ENCODE measurements at regions not wholly inside any gene's neighbourhood (a gene's known extent, or its start where the extent isn't known, plus 50 kb on each side); places are given as distances from the start of the nearest gene placed in this dataset.

DNA sequence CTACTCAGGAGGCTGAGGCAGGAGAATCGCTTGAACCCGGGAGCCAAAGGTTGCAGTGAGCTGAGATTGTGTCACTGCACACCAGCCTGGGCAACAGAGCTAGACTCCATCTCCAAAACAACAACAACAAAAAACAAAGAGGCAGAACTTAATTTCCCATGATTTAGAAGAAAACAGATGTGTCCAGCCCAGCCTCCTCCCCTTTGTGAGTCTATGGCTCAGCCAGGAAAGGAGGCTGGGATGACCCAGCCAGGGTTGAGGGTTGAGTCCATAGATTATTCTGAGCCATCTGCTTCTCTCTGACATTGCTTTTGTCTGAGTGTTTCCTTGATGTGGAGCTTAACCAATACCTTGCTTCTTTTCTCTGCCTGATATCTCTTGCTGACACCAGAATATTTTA lies 994.1 kb downstream of the TYW1 start:
- Histone ChIP-seq H3K9ac (ENCODE audit: low read length) (no peak overlapping the region), H3K36me3 (ENCODE audit: control insufficient read depth, low read depth, low read length) (no peaks in the 10 kb centered on the region), H3K27me3 (ENCODE audit: control insufficient read depth, insufficient read depth, low read length) (no peaks in the 10 kb centered on the region), H3K27ac (ENCODE audit: low read length) (no peak overlapping the region), H3K4me1 (ENCODE audit: control insufficient read depth, low read depth, low read length) (no peaks in the 10 kb centered on the region), H3K9me3 (ENCODE audit: control insufficient read depth, low read depth, low read length) (no peaks in the 10 kb centered on the region), H3K4me3 (ENCODE audit: low read length) (no peak overlapping the region)

DNA sequence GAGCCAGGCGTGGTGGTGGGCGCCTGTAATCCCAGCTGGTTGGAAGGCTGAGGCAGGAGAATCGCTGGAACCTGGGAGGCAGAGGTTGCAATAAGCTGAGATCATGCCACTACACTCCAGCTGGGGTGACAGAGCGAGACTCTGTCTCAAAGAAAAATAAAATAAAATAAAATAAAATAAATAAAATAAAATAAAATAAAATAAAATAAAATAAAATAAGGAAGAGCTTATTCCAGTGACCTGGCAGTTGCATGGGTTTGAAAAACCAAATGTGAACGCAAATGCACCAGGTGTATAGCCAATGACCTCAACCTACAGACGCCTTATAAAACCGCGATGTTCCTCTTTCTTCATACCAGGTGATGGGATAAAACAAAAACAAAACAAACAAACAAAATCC lies 995.7 kb downstream of the TYW1 start:
- no peaks in the 10 kb centered on the region for H3K36me3 ChIP-seq (ENCODE audit: control insufficient read depth, low read depth, low read length)
- no peaks in the 10 kb centered on the region for H3K27me3 ChIP-seq (ENCODE audit: control insufficient read depth, insufficient read depth, low read length)
- H3K4me3 ChIP-seq (ENCODE audit: low read length) = no peak overlapping the region
- H3K4me1 ChIP-seq (ENCODE audit: control insufficient read depth, low read depth, low read length) = no peaks in the 10 kb centered on the region
- H3K27ac ChIP-seq (ENCODE audit: low read length) = no peak overlapping the region
- H3K9me3 ChIP-seq (ENCODE audit: control insufficient read depth, low read depth, low read length) = no peaks in the 10 kb centered on the region
- no peak overlapping the region for H3K9ac ChIP-seq (ENCODE audit: low read length)

DNA sequence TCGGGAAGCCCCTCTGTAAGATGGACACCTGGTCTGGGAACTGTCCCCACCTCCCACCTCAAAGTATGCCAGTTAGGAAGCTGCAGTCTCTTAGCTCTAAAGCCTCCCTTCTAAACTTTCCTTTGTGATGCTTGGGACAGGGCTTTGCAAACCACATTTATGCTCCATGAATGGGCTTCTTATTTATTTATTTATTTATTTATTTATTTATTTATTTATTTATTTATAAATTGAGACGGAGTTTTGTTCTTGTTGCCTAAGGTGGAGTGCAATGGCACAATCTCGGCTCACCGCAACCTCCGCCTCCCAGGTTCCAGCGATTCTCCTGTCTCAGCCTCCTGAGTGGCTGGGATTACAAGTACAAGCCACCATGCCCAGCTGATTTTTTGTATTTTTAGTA lies 1009.4 kb downstream of the TYW1 start:
- H3K36me3 ChIP-seq (ENCODE audit: control insufficient read depth, low read depth, low read length) = no peaks in the 10 kb centered on the region
- no peak overlapping the region for H3K4me3 ChIP-seq (ENCODE audit: low read length)
- H3K27ac ChIP-seq (ENCODE audit: low read length) = no peak overlapping the region
- H3K4me1 ChIP-seq (ENCODE audit: control insufficient read depth, low read depth, low read length) = no peaks in the 10 kb centered on the region
- no peaks in the 10 kb centered on the region for H3K9me3 ChIP-seq (ENCODE audit: control insufficient read depth, low read depth, low read length)
- no peak overlapping the region for H3K9ac ChIP-seq (ENCODE audit: low read length)
- H3K27me3 ChIP-seq (ENCODE audit: control insufficient read depth, insufficient read depth, low read length) = no peaks in the 10 kb centered on the region

DNA sequence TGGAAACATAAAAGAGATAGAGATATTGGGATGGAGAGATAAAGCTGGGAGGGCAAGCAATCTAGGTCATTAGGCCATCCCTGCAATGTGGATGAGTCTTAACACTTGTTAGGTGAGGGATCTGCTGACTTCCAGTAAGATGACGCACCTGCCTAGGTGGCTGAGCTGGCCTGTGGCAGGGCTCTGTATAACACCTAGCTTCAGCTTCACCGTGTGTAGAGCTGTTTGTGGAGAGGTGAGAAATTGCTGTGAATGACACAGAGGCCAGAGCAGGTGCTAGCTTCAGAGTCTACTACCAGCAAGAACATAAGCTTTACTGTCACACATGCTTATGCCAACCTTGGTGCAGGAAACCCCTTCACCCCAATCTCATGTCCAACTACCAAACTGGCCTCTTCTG lies 1010.0 kb downstream of the TYW1 start:
- Histone ChIP-seq H3K9me3 (ENCODE audit: control insufficient read depth, low read depth, low read length) (no peaks in the 10 kb centered on the region), H3K27ac (ENCODE audit: low read length) (no peak overlapping the region), H3K4me3 (ENCODE audit: low read length) (no peak overlapping the region), H3K27me3 (ENCODE audit: control insufficient read depth, insufficient read depth, low read length) (no peaks in the 10 kb centered on the region), H3K4me1 (ENCODE audit: control insufficient read depth, low read depth, low read length) (no peaks in the 10 kb centered on the region), H3K36me3 (ENCODE audit: control insufficient read depth, low read depth, low read length) (no peaks in the 10 kb centered on the region), H3K9ac (ENCODE audit: low read length) (no peak overlapping the region)

DNA sequence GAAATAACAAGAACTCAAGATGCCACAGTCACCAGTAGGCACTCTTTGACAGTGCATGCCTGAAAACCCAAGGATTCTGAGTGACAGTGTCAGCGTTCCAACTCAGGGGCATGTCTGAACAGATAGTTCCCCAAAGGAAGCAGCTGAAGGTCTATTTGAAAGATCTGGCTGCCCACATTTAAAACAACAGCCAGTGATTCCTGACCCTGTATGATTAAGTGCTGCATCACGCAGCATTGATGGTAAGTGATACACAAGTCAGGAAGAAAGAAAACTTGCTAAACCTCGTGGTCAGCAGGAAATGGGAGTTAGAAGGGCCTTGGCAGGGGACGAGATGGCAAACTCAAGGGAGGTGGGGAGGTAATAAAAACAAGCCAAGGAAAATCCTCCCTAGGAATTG lies 1013.1 kb downstream of the TYW1 start:
- no peak overlapping the region for H3K4me3 ChIP-seq (ENCODE audit: low read length)
- no peak overlapping the region for H3K27ac ChIP-seq (ENCODE audit: low read length)
- no peaks in the 10 kb centered on the region for H3K9me3 ChIP-seq (ENCODE audit: control insufficient read depth, low read depth, low read length)
- no peaks in the 10 kb centered on the region for H3K36me3 ChIP-seq (ENCODE audit: control insufficient read depth, low read depth, low read length)
- no peak overlapping the region for H3K9ac ChIP-seq (ENCODE audit: low read length)
- H3K27me3 ChIP-seq (ENCODE audit: control insufficient read depth, insufficient read depth, low read length) = no peaks in the 10 kb centered on the region
- H3K4me1 ChIP-seq (ENCODE audit: control insufficient read depth, low read depth, low read length) = peaks cover 3% of the 10 kb centered on the region

DNA sequence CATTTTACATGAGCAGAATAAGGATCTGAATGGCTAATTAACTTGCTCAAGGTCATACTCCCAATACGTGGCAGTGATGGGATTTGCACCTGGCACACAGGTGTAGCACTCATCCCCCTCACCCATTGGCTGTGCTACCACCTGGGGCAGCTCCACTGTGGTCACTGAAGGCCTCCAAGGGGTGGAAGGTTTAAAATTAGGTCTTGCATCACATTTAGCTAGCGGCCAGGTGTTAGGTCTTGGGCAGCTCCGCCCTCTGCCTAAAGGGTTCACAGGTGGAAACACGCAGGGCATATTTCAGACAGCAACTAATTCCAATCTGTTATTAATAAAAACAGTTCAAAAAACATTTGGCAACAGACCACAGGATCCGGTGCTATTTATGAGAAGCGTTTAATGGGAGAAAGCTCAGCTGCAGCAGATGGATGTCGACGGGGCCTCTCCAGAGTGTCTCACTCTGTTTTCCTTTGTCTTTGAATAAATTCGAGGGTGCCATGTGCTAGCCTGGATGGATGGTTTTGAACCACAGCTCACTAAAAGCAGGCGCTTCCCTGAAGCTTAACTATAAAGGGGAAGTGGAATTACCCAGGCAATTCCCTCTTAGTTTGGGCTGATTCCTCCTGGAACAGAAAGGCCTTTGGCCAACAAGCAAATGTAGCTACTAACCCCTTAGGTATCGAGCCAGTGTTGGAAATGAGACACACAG lies 1017.6 kb downstream of the TYW1 start:
- Histone ChIP-seq H3K4me1 (ENCODE audit: control insufficient read depth, low read depth, low read length) (peaks cover 8% of the 10 kb centered on the region), H3K9me3 (ENCODE audit: control insufficient read depth, low read depth, low read length) (no peaks in the 10 kb centered on the region), H3K36me3 (ENCODE audit: control insufficient read depth, low read depth, low read length) (no peaks in the 10 kb centered on the region), H3K27ac (ENCODE audit: low read length) (no peak overlapping the region), H3K27me3 (ENCODE audit: control insufficient read depth, insufficient read depth, low read length) (peaks cover 14% of the 10 kb centered on the region), H3K9ac (ENCODE audit: low read length) (no peak overlapping the region), H3K4me3 (ENCODE audit: low read length) (no peak overlapping the region)

DNA sequence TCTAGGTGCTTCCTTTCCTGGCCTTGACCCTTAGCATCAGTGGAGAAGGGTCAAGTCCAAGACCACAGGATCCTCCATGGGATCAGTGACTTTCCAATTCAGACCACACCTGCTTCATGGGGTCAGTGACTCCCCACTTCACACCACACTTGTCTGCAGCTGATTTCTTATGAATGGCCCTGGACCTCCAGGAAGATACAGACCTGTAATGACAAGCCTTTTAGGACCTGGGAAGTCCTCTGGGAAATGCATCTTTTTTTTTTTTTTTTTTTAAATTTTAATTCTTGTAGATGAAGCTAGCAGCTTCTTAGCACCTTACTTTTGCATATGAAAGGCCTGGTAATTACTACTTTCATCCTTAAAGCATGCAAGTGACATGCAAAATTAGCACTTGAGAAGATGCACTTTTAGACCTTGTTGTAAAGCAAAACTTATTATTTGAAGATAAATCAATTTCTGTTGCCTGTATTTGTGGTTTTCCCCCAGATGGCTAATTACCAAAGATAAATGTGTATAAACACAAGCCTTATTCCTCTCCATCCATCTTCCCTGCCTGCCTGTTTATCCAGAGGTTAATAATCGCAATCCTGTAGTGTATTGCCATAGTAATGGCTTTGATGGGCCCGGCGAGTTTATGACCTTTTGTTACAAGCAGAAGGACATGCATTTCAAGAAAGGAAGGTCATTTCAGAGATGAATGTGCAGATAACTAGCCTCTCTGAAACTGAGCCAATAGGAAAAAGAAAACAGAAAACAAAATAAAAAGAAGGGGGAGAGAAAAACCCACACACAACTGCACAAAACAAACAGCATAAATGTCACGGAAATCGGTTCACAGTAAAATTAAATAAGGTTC lies 1018.7 kb downstream of the TYW1 start:
- Histone ChIP-seq H3K9me3 (ENCODE audit: control insufficient read depth, low read depth, low read length) (no peaks in the 10 kb centered on the region), H3K36me3 (ENCODE audit: control insufficient read depth, low read depth, low read length) (no peaks in the 10 kb centered on the region), H3K27ac (ENCODE audit: low read length) (no peak overlapping the region), H3K4me3 (ENCODE audit: low read length) (no peak overlapping the region), H3K27me3 (ENCODE audit: control insufficient read depth, insufficient read depth, low read length) (peaks cover 14% of the 10 kb centered on the region), H3K9ac (ENCODE audit: low read length) (no peak overlapping the region), H3K4me1 (ENCODE audit: control insufficient read depth, low read depth, low read length) (peaks cover 8% of the 10 kb centered on the region)

DNA sequence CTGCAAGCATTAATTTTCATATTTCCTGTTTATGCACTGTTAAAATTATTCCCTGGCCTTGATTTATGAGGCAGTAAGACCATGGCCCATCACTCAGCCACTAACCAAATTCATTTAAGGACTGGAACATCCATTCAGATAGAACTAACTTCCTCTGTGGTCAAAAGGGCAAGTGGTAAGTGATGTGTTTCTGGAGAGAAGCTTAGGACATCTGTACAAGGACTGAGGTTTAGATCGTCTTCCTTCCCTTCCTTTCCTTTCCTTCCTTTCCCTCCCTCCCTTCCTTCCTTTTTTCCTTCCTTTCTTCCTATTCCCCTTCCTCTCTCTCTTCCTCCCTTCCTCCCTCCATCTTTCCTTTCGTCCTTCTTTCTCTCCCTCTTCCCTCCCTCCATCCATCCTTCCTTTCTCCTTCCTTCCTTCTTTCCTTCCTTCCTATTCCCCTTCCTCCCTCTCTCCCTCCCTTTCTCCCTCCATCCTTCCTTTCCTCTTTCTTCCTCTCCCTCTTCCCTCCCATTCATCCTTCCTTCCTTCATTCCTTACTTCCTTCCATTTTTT lies 1019.4 kb downstream of the TYW1 start:
- H3K4me3 ChIP-seq (ENCODE audit: low read length) = no peak overlapping the region
- peaks cover 8% of the 10 kb centered on the region for H3K4me1 ChIP-seq (ENCODE audit: control insufficient read depth, low read depth, low read length)
- no peak overlapping the region for H3K9ac ChIP-seq (ENCODE audit: low read length)
- no peaks in the 10 kb centered on the region for H3K36me3 ChIP-seq (ENCODE audit: control insufficient read depth, low read depth, low read length)
- H3K27ac ChIP-seq (ENCODE audit: low read length) = no peak overlapping the region
- H3K27me3 ChIP-seq (ENCODE audit: control insufficient read depth, insufficient read depth, low read length) = peaks cover 14% of the 10 kb centered on the region
- no peaks in the 10 kb centered on the region for H3K9me3 ChIP-seq (ENCODE audit: control insufficient read depth, low read depth, low read length)

DNA sequence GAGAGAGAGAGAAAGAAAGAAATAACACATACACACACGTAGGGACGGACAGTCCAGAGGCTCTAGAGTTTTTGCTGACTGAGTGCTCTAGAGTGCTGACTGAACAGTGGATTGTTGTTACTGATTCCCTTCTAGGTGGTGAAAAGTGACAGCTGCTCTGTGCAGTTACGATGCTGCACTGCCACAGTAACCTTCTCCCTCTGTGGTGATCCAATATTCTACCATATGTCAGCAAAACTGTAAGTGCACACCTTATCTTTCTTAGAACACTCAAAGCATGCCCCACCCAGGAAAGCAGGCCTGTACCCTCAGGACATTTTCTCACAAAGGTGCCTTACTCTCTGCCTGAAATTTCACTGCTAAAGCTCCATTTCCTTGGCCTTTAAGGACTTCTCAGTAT lies 1023.5 kb downstream of the TYW1 start:
- Histone ChIP-seq H3K27me3 (ENCODE audit: control insufficient read depth, insufficient read depth, low read length) (peaks cover 14% of the 10 kb centered on the region), H3K9me3 (ENCODE audit: control insufficient read depth, low read depth, low read length) (no peaks in the 10 kb centered on the region), H3K27ac (ENCODE audit: low read length) (no peak overlapping the region), H3K4me3 (ENCODE audit: low read length) (no peak overlapping the region), H3K4me1 (ENCODE audit: control insufficient read depth, low read depth, low read length) (peaks cover 5% of the 10 kb centered on the region), H3K36me3 (ENCODE audit: control insufficient read depth, low read depth, low read length) (no peaks in the 10 kb centered on the region), H3K9ac (ENCODE audit: low read length) (no peak overlapping the region)

DNA sequence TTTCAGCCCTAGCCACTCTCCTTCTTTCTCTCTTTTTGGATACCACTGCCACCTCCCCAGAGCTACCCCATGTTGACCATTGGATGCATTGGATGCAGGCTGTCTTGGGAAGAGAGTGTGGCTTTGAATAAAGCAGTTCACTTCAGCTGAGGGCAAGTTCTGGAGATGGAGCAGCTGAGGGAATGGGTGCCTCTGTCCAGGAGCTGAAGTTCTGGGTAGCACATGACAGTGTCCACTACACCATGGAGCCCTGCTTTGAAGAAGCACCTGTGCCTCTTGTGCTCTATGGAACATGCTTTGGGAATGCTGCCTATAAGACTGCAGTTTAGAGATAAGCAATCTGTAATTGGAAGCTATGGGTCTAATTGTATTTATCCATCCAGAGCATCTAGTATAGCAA lies 1028.7 kb downstream of the TYW1 start:
- no peaks in the 10 kb centered on the region for H3K9me3 ChIP-seq (ENCODE audit: control insufficient read depth, low read depth, low read length)
- no peaks in the 10 kb centered on the region for H3K4me1 ChIP-seq (ENCODE audit: control insufficient read depth, low read depth, low read length)
- H3K27me3 ChIP-seq (ENCODE audit: control insufficient read depth, insufficient read depth, low read length) = no peaks in the 10 kb centered on the region
- no peak overlapping the region for H3K27ac ChIP-seq (ENCODE audit: low read length)
- H3K36me3 ChIP-seq (ENCODE audit: control insufficient read depth, low read depth, low read length) = no peaks in the 10 kb centered on the region
- H3K9ac ChIP-seq (ENCODE audit: low read length) = no peak overlapping the region
- H3K4me3 ChIP-seq (ENCODE audit: low read length) = no peak overlapping the region

DNA sequence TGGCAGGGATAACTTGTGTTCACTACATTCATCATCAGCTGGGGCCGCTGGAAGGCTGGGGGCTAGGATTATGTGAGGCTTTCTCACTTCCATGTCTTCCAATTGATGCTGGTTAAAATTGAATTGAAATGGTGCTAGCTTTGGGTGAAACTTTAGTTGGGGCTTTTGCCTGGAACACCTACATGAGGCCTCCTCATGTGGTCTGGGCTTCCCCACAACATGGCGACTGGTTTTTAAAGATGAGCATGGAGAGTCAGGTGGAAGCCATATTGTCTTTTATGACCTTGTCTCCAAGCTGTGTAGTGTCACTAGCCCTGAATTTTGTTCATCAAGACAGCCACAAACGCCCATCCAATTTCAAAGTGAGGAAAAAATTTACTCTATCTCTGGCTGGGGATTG lies 1033.9 kb downstream of the TYW1 start:
- H3K4me1 ChIP-seq (ENCODE audit: control insufficient read depth, low read depth, low read length) = no peaks in the 10 kb centered on the region
- no peak overlapping the region for H3K9ac ChIP-seq (ENCODE audit: low read length)
- H3K27me3 ChIP-seq (ENCODE audit: control insufficient read depth, insufficient read depth, low read length) = no peaks in the 10 kb centered on the region
- H3K9me3 ChIP-seq (ENCODE audit: control insufficient read depth, low read depth, low read length) = no peaks in the 10 kb centered on the region
- no peak overlapping the region for H3K4me3 ChIP-seq (ENCODE audit: low read length)
- no peaks in the 10 kb centered on the region for H3K36me3 ChIP-seq (ENCODE audit: control insufficient read depth, low read depth, low read length)
- H3K27ac ChIP-seq (ENCODE audit: low read length) = no peak overlapping the region
